GM18867 (cell line): ENCODE measurements at regions not wholly inside any gene's neighbourhood (a gene's known extent, or its start where the extent isn't known, plus 50 kb on each side); places are given as distances from the start of the nearest gene placed in this dataset.
"Not testable (repeated sequence)": the region's sequence is repeated elsewhere in the genome, so short reads cannot be mapped to it uniquely, and the experiment has no call there.

Source experiments
- ATAC-seq: cut with Tn5 transposase; IDR thresholded peaks from one replicate; pipeline ENCODE4 v1.9.1; 2021; ENCODE audit warnings: mild to moderate bottlenecking, moderate library complexity; ENCODE audit not compliant: unreplicated experiment

DNA sequence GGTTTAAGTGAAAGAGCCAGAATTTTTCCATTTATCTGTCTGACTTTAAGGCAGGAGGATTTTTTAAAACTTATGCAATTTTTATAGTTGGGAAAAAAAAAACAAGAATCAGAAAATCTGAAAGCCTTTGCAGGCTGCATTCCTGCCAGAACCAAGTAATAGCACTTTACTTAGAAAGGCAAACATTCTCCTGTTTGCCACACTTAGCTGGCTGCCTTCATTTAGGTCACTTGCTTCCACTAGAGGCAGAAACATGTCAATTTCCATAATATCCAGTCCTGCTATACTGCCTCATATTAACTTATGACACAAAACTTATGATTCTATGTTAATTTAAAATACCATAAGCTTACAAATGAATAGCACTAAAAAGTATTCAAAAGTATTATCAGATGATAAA lies 425.8 kb downstream of the FRK start:
- no peak for ATAC-seq

DNA sequence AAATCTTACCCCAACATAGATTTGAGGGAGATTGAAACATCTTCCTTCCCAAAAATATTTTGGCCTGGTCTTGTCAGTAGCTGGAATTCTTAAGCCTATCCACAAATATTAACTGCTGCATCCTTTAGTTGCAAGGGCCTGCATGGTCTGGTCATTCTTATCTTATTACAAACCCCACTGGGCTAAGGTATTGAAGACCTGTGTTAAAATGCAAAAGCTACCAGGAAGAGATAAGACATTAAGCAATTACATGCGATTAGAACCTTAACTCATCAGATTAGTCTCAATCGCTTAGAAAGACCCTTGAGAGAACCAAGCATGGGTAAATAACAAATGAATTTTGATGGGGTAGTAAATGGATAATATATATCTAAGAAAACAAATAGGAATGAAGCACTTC lies 426.6 kb downstream of the FRK start:
- no peak for ATAC-seq

GRCh38 chr6:115631028-115631427 lies 429.7 kb downstream of the FRK start:
- no peak for ATAC-seq

DNA sequence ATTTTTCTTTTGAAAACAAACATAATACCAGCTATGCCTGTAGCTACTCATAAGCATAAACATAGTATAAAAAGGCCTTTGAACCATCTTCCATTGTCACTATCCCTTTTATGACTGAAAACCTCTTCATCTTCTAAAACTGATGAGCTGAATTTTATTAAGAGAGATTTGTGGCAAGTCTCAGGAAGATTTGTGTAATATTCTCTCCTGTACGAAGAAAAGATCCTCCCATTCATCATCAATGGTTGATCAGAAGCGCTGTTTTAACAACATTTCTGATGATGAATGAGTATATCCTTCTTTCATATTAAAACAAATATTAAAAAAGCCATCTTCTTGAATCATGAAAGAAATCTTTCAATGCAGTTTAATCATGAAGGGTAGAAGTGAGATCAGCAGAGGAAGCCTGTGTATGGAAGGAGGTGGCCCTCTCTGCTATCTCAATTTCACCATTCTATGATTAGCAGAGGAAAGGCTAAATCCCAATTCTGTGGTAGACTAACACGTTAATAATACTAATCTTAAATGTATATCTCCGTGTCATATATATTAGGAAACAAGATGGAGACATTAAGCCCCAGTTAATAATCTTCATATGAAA lies 430.2 kb downstream of the FRK start:
- no peak for ATAC-seq

DNA sequence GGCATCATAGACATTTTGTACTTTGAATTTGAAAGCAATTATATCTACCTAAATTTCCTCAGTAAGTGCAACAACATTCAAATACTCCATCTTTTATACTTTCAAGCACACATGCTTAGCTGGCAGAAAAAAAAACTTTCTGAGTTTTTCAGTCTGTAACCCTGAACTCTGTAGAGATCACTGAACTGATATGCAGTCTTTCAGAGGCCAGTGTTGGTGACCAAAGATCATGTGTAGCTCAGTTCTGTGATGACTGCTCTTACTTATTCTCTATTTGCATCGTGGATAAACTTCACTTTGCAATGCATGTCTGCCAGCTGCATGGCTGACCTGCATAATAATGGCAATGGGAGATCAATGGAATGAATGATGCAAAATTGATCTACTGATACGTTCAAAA lies 431.3 kb downstream of the FRK start:
- ATAC-seq: no peak

DNA sequence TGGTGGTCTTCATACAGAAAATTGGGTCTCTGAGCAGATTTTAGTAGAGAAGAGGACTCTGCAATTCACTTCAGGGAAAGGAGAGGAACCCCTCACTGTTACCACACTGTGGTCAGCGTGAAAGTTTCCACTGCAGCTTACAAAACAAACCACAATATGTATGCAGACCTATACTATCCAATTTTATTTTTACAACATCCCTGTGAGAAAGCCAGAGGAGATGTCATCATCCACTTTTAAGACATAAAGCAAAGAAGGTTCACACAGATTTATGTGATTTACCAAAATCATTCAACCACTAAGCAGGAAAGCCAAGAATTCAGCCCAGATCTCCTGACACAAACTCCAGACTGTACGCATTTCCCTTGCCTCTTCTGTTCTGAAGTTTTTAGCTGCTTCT lies 442.4 kb downstream of the FRK start:
- ATAC-seq: no peak

GRCh38 chr6:115617031-115617430 lies 443.7 kb downstream of the FRK start:
- ATAC-seq: no peak

GRCh38 chr6:115613488-115613887 lies 447.2 kb downstream of the FRK start:
- no peak for ATAC-seq

DNA sequence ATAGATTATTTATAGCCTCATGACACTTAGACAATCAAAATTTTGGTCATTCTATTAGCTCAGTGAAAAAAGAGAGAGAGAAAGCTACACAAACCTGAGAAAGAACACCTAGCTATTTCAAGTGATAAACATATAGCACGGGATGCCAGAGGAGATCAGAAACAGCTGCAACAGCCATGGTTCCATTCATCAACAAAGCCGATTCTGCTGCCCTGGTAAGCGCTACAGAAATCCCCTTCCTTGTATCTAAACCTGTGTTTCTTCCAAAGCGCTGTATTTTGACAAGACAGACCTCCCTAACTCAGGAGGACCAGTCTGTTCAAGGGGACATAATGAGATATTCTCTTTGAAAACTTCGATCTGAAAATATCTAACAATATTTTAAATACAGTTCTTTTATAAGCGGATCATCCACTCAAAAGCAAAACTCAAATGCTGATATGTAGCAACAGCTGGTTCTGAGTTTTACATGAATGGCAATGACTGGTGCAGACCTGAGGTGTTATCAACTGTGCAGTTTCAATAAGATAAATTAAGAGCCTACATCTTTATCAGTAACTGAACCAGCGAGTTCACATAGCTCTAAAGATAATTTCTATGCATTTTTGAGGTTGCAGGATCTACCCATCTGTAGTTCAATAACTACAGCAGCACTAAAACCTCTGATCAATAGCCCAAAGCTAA lies 447.8 kb downstream of the FRK start:
- no peak for ATAC-seq

DNA sequence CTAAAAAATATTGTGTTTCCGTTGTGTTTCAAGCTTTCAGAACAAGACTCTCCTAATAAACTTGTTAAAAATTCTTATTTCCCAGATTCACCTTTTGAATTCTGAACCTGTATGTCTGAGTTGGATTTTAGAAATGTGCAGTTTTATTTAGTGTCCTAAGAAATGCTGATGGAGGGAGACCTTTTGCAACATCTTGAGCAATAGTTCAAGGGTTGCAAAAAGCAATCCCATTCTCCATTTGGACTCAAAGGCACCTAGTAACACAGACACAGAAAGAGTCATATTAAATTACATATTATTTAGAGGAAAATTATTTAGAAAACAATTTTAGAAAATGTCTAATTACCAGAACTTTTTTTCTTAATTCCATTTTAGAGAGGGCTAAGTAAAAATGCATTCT lies 448.5 kb downstream of the FRK start:
- no peak for ATAC-seq

- no peak for ATAC-seq
Measured at GRCh38 chr6:115610696-115611095, 450.0 kb downstream of the FRK start.

DNA sequence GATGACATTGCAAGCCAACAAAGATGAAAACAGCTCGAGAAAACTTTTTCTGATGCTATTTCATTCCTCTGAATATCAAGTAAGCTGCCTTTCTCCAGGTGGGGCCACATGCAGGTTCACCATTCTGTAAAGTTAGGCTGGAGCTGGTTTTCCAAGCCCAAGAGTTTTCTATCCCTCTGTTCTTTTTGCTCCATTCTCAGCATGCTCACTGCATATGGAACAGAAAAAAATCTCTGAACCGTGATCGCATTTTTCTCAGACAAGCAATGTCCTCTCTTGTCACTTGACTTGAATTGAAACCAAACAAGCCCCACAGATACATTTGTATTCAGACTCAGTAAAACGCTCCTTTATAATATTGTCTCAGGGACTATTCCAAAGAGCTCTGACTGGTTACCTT lies 451.6 kb downstream of the FRK start:
- ATAC-seq: no peak

DNA sequence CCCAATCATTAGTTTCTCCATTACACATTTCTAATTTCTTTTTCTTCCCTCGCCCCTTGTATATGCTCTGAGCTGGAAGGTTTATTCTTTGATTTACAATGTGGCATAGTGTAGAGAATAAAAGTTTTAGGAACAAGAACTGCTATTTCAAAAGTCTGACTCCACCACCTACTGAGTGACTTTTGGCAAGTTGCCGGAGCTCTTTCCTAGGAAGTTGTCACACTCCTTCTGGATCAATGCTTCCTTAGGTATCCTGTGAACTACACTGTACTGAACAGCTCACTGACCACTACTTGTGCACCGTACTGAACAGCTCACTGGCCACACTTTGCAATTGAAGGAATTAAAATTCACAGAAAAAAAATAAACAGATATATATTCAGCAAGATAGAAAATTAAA lies 458.2 kb downstream of the FRK start:
- no peak for ATAC-seq

- no peak for ATAC-seq
Measured at GRCh38 chr6:115601509-115601908, 459.2 kb downstream of the FRK start.

GRCh38 chr6:115601064-115601463 lies 459.6 kb downstream of the FRK start:
- no peak for ATAC-seq

DNA sequence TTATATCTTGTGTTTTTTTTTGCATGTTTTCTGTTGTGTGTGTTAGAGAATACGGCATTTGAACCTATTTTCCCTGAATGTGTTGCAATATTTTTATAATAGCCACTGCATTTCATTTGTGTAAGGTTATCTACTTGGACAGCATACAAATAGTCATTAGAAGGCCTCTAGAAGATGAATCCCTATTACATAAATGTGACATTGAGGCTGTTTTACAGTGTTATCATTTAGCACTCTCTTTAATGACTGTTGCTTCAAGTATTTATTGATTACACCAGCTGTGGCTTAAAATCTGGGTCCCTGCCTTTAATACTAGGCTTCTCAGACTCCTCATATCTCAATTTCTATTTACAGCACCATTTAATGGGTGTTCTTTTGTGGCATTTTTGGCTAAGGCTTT lies 465.8 kb downstream of the FRK start:
- no peak for ATAC-seq

GRCh38 chr6:115592025-115592424 lies 468.7 kb downstream of the FRK start:
- ATAC-seq: no peak

DNA sequence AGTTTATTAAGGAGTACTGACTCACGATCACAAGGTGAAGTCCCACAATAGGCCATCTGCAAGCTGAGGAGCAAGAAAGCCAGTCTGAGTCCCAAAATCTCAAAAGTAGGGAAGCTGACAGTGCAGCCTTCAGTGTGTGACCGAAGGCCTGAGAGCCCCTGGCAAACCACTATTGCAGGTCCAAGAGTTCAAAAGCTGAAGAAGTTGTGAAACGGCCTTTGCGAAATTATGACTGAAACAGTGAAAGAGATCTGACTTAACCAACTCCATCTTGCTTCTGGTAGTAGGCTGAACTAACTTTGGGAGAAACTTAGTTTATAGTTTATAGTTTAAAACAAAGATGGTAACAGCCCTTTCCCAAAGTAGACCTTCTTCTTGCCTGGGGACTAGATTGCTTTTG lies 471.6 kb downstream of the FRK start:
- ATAC-seq: not testable (repeated sequence)

GRCh38 chr6:115583290-115583689 lies 477.4 kb downstream of the FRK start:
- no peak for ATAC-seq

DNA sequence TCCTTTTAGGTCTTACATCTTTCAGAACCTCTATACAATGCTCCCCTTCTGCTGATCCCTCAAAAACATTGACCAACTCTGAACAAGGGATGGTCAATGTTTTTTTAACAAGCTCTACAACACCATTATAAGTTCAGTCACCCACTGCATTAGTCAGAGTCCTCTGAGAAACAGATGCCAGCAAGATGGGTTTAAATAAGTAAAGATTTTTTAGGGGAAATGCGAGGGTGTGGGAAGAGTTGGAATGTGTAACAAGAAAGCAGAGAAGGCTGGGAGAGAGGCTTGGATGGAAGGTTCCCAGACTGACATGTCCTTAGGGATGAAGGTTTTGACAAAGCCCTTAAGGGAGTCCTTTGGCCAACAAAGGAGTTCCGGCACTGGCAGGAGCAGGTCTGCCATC lies 478.3 kb downstream of the FRK start:
- ATAC-seq: no peak

GRCh38 chr6:115579565-115579964 lies 481.1 kb downstream of the FRK start:
- ATAC-seq: not testable (repeated sequence)

GRCh38 chr6:115577270-115577669 lies 483.4 kb downstream of the FRK start:
- peak; percentile 44 for ATAC-seq

GRCh38 chr6:115575285-115575684 lies 485.4 kb downstream of the FRK start:
- no peak for ATAC-seq
